CD4-positive, alpha-beta T cell treated with Interleukin-6 at 100 ng/mL for 8 hours (primary cell): ENCODE measurements at regions not wholly inside any gene's neighbourhood (a gene's known extent, or its start where the extent isn't known, plus 50 kb on each side); places are given as distances from the start of the nearest gene placed in this dataset.
A peak's percentile ranks its signal among the peaks of the same experiment; 100 is the strongest.
"Not testable (repeated sequence)": the region's sequence is repeated elsewhere in the genome, so short reads cannot be mapped to it uniquely, and the experiment has no call there.

Experiments
- DNase-seq: peaks from one replicate; pipeline ENCODE4 v3.0.0-alpha.2; 2020; ENCODE audit warnings: mixed read lengths, low spot score

DNA sequence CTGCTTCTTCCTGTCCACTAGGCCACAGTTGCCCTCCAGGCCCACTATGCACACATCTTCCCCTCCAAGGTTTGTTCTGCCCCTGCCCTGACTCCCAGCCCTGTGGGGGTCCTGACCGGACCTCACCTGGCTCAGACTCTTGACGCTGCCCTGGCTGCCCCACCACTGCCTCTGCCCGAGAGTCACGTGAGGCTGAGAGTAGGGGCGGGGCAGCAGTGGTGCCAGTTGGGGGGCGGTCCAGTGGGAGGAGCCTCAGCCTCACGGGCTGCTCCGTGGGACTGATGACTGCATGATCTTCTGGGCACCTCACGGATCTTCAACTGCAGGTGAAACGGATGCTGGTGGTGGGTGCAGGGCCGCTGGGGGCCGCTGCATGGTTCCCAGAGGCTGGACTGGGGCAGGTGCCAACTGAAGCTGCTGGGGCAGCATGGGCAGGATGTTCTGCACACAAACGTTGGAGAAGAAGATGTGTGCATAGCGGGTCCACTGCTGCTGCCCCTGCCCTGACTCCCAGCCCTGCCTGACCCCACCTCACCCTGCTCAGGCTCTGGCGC is 77.6 kb downstream of the HHIPL2 start:
- DNase-seq: not testable (repeated sequence)

- no peak for DNase-seq
Measured at GRCh38 chr1:222466150-222466865, 81.6 kb downstream of the HHIPL2 start.

DNA sequence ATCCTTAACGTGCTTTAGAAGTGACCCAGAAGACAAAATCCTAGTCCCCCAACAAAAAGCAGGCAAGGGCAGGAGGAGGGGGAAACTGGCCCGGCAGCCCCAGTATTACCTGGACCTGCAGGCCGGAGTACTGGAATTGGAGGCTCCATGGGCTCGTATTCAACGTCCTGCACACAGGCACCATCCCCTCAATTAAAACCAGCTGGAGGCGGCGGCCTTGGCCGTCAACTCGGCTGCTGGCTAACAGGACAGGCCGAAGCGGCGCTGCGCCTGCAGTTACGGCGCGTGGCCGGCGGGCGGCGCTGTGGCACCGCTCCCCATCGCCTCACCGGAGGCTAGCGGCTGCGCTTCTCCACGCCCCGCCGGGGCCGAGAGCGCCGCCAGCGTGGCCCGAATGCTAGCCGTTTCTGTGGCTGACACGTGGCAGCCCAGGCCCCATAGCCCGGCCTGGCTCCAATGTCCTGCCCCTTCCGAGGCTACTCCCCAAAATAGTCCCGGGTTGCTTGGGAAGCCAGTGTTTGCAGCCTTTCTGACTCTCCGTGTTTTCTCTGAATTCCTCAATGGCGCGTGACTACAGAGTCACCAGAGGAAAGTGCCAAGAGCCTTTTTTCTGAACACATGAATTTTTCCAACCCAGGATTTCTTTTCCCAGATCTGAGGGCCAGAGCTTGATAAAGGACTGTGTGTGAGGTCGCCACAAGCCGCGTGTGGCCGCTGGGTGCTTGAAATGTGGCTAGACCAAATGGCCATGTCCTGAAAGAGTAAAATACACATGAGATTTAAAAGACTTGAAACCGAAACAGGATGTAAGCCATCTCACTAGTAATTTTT is 82.5 kb downstream of the HHIPL2 start:
- DNase-seq: peak; percentile 72

- DNase-seq: peak; percentile 41
Measured at GRCh38 chr1:222464841-222465210, 83.1 kb downstream of the HHIPL2 start.

- DNase-seq: no peak
Measured at GRCh38 chr1:222463059-222463730, 84.7 kb downstream of the HHIPL2 start.

GRCh38 chr1:222462601-222463000 is 85.3 kb downstream of the HHIPL2 start:
- no peak for DNase-seq

DNA sequence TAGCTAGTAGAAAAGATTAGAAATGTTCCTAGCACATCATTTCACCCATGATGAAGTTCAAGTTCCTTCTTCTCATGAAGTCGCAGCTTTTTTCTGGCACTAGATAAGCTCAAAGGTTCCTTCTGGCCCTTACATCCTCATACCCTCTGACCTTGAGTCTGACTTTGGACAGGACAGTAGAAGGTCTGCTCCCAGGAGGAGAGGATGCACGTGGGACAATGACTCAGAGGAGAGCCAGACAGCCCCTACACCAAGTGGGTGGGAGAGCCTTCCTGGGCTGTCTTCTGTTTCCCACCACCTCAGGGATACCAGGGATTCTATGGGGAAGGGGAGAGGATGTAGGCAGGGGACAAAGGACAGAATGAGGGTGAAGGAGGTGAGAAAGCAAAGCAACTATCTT is 86.0 kb downstream of the HHIPL2 start:
- DNase-seq: no peak

- no peak for DNase-seq
Measured at GRCh38 chr1:222459652-222460051, 88.3 kb downstream of the HHIPL2 start.

- no peak for DNase-seq
Measured at GRCh38 chr1:222457513-222457912, 90.4 kb downstream of the HHIPL2 start.

GRCh38 chr1:222457084-222457483 is 90.8 kb downstream of the HHIPL2 start:
- DNase-seq: no peak

- peak; percentile 82 for DNase-seq
Measured at GRCh38 chr1:222455188-222455879, 92.6 kb downstream of the HHIPL2 start.

- DNase-seq: no peak
Measured at GRCh38 chr1:222454782-222455181, 93.1 kb downstream of the HHIPL2 start.

DNA sequence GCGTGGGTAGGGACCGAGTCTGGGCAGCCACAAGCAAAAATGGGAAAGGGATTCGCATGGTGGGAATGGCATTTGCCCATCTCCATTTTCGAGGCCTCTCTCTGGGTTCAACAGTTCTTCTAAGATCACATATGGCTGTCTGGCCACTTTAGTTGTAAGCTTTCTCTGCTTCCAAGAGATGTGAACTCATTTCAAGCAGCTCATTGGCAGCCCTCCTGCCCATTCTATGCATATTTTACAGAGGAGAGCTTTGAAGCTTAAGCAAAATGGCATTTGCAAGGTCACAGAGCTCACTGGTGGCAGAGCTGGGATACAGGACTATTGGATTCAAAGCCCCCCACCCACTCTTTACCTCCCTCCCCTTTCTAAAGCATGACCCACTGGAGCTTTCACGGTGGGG is 93.7 kb downstream of the HHIPL2 start:
- DNase-seq: no peak

- no peak for DNase-seq
Measured at GRCh38 chr1:222452031-222452430, 95.9 kb downstream of the HHIPL2 start.

- DNase-seq: no peak
Measured at GRCh38 chr1:222443566-222443965, 104.3 kb downstream of the HHIPL2 start.

DNA sequence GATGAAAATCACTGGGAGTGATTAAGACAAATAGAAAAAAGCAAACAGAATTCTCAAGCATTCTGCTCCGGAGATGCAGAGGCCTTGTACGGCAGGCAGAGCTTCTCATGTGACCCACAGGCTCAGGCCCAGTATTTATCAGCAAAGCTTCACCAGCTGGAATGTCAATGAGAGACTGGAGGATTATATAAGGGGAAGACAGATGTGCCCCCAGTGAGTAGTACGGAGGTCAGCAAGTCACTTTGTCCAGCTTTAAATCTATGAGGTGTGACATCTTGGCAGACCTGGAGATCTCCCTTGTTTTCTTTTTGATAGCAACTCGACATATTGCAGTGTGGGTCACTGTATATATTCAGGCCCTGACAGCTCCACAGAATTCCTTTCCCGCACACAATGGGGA is 106.8 kb downstream of the HHIPL2 start:
- DNase-seq: no peak

DNA sequence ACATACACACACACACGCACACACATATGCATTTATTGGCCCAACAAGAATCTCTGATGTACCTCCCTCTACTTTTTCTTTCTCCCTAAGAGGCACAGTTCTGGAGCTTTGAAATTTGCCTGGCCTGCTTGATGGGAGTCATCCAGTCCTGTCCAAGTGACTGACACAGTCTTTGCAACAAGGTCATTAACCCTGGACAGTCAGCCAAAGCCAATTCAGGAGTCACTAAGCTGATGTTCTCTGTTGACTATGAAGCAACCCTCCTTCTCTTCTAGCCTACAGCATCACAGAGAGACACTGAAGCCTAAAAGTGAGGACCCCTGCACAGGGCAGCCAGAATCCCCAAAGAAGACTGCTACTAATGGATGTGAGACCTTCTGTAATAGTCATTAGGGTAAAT is 123.1 kb downstream of the HHIPL2 start:
- no peak for DNase-seq

GRCh38 chr1:222421380-222421779 is 126.5 kb downstream of the HHIPL2 start:
- DNase-seq: no peak

DNA sequence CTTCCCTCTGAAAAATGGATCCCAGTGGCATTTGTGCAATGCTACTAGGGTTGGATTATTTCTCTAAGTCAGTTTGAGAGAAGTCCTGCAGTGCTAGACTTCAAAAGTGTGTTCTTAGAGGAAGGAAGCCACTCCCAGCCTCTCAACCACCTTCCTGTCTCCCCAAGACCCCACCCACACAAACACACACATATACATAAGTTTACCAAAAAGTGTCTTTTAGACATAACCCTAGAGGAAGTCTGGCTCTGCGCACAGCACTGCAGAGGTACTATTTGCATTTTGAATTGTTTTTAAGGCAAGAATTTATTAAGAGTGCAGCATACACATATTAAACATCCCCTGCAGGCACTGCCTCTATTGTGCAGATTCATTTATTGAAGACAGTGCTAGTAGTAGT is 127.3 kb downstream of the HHIPL2 start:
- DNase-seq: peak; percentile 72

- no peak for DNase-seq
Measured at GRCh38 chr1:222418654-222419053, 129.2 kb downstream of the HHIPL2 start.

DNA sequence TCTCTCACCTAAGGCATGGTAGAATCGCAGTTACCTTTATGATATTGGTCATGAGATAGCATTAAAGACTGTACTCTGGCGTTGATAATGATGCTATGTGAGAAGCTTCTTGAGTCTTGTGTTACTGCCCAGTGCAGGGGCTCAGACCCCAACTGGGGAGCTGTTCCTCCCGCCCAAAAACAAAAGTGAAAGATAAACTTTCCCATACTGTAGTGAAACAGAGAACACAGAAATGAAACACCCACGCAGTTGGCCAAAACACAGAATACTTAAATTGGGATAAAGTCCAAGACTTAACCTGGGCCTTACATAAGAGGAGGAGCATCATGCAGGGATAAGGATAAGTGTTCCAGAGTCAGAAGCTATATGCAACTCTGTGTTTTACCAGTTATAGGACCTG is 130.6 kb downstream of the HHIPL2 start:
- no peak for DNase-seq
